ENCODE measurements at regions not wholly inside any gene's neighbourhood (a gene's known extent, or its start where the extent isn't known, plus 50 kb on each side); places are given as distances from the start of the nearest gene placed in this dataset.

- no peak for DNase-seq
Measured at GRCh38 chr16:74094514-74094913, 202.1 kb upstream of the PSMD7 start.

GRCh38 chr16:74092336-74092735 lies 204.3 kb upstream of the PSMD7 start:
- DNase-seq, result no peak

- no peak for DNase-seq
Measured at GRCh38 chr16:74090871-74091270, 205.7 kb upstream of the PSMD7 start.

GRCh38 chr16:74083541-74083940 lies 213.1 kb upstream of the PSMD7 start:
- no peak for DNase-seq

- DNase-seq, result no peak
Measured at GRCh38 chr16:74080311-74080710, 216.3 kb upstream of the PSMD7 start.

GRCh38 chr16:74079232-74079586 lies 217.4 kb upstream of the PSMD7 start:
- no peak for DNase-seq

GRCh38 chr16:74078511-74079231 lies 217.9 kb upstream of the PSMD7 start:
- no peak for DNase-seq

GRCh38 chr16:74076568-74076967 lies 220.0 kb upstream of the PSMD7 start:
- no peak for DNase-seq

GRCh38 chr16:74075393-74075792 lies 221.2 kb upstream of the PSMD7 start:
- no peak for DNase-seq

- DNase-seq, result no peak
Measured at GRCh38 chr16:74073456-74073855, 223.2 kb upstream of the PSMD7 start.

GRCh38 chr16:74071996-74072535 lies 224.5 kb upstream of the PSMD7 start:
- DNase-seq, result no peak

GRCh38 chr16:74070237-74070636 lies 226.4 kb upstream of the PSMD7 start:
- DNase-seq, result no peak

GRCh38 chr16:74064120-74064735 lies 232.4 kb upstream of the PSMD7 start:
- no peak for DNase-seq

GRCh38 chr16:74053826-74054225 lies 242.8 kb upstream of the PSMD7 start:
- DNase-seq, result no peak

- no peak for DNase-seq
Measured at GRCh38 chr16:74053312-74053711, 243.3 kb upstream of the PSMD7 start.

- DNase-seq, result no peak
Measured at GRCh38 chr16:74052016-74052415, 244.6 kb upstream of the PSMD7 start.

GRCh38 chr16:74049027-74049426 lies 247.6 kb upstream of the PSMD7 start:
- no peak for DNase-seq

GRCh38 chr16:74046524-74046923 lies 250.1 kb upstream of the PSMD7 start:
- peak; percentile 20 to 50 for DNase-seq

- DNase-seq, result no peak
Measured at GRCh38 chr16:74045513-74045912, 251.1 kb upstream of the PSMD7 start.

- no peak for DNase-seq
Measured at GRCh38 chr16:74035816-74036215, 260.8 kb upstream of the PSMD7 start.

GRCh38 chr16:74034862-74035261 lies 261.8 kb upstream of the PSMD7 start:
- DNase-seq, result peak in 1 of 2 experiments; percentile 19

GRCh38 chr16:74034200-74034599 lies 262.4 kb upstream of the PSMD7 start:
- no peak for DNase-seq

- no peak for DNase-seq
Measured at GRCh38 chr16:74033441-74033995, 263.1 kb upstream of the PSMD7 start.

GRCh38 chr16:74031551-74031950 lies 265.1 kb upstream of the PSMD7 start:
- DNase-seq, result no peak
